ENCODE measurements at regions not wholly inside any gene's neighbourhood (a gene's known extent, or its start where the extent isn't known, plus 50 kb on each side); places are given as distances from the start of the nearest gene placed in this dataset.

- TF ChIP-seq CTCF (IDR thresholded peaks at IDR 0.05): peak in 2 of 3 experiments; percentile 7
- no peak for TF ChIP-seq POLR2A (IDR thresholded peaks at IDR 0.05; ENCODE audit: low read depth)
- TF ChIP-seq EP300 (IDR thresholded peaks at IDR 0.05): no peak
- TF ChIP-seq POLR2AphosphoS5 (IDR thresholded peaks at IDR 0.05): no peak
Measured at GRCh38 chr4:179867300-179867878, 2375.8 kb upstream of the TENM3 start.

Data from esophagus muscularis mucosa (tissue), 4 donors.